NCI-H2227 (cell line): ENCODE measurements at regions not wholly inside any gene's neighbourhood (a gene's known extent, or its start where the extent isn't known, plus 50 kb on each side); places are given as distances from the start of the nearest gene placed in this dataset.
"Not testable (repeated sequence)": the region's sequence is repeated elsewhere in the genome, so short reads cannot be mapped to it uniquely, and the experiment has no call there.

ENCODE experiments used
- DNase-seq: peaks from one replicate; lab custom pipeline; 2025; ENCODE audit not compliant: unreplicated experiment; lab: John Stamatoyannopoulos, UW

- DNase-seq = no peak
Observed at GRCh38 chr6:92647630-92648029, 771.7 kb downstream of the EPHA7 start.

GRCh38 chr6:92644104-92644791 lies 775.1 kb downstream of the EPHA7 start:
- not testable (repeated sequence) for DNase-seq

GRCh38 chr6:92635553-92636153 lies 783.7 kb downstream of the EPHA7 start:
- no peak for DNase-seq

GRCh38 chr6:92634561-92634960 lies 784.8 kb downstream of the EPHA7 start:
- no peak for DNase-seq

GRCh38 chr6:92623431-92623830 lies 795.9 kb downstream of the EPHA7 start:
- no peak for DNase-seq

- DNase-seq = no peak
Observed at GRCh38 chr6:92617721-92618120, 801.6 kb downstream of the EPHA7 start.

- DNase-seq = no peak
Observed at GRCh38 chr6:92608751-92609150, 810.6 kb downstream of the EPHA7 start.

- no peak for DNase-seq
Observed at GRCh38 chr6:92593201-92593600, 826.2 kb downstream of the EPHA7 start.

GRCh38 chr6:92589996-92590395 lies 829.4 kb downstream of the EPHA7 start:
- DNase-seq = no peak

- DNase-seq = no peak
Observed at GRCh38 chr6:92588148-92588547, 831.2 kb downstream of the EPHA7 start.

- DNase-seq = no peak
Observed at GRCh38 chr6:92587525-92587924, 831.8 kb downstream of the EPHA7 start.

- no peak for DNase-seq
Observed at GRCh38 chr6:92586236-92586977, 833.0 kb downstream of the EPHA7 start.

GRCh38 chr6:92582211-92582610 lies 837.1 kb downstream of the EPHA7 start:
- no peak for DNase-seq

- DNase-seq = no peak
Observed at GRCh38 chr6:92577077-92577719, 842.2 kb downstream of the EPHA7 start.

GRCh38 chr6:92568541-92568940 lies 850.8 kb downstream of the EPHA7 start:
- no peak for DNase-seq

- DNase-seq = no peak
Observed at GRCh38 chr6:92566632-92567031, 852.7 kb downstream of the EPHA7 start.

GRCh38 chr6:92564376-92564775 lies 855.0 kb downstream of the EPHA7 start:
- no peak for DNase-seq

- no peak for DNase-seq
Observed at GRCh38 chr6:92559611-92560010, 859.7 kb downstream of the EPHA7 start.

- DNase-seq = no peak
Observed at GRCh38 chr6:92559003-92559402, 860.4 kb downstream of the EPHA7 start.

GRCh38 chr6:92550501-92550900 lies 868.9 kb downstream of the EPHA7 start:
- no peak for DNase-seq

GRCh38 chr6:92545861-92546260 lies 873.5 kb downstream of the EPHA7 start:
- DNase-seq = no peak
